Spleen (tissue), 11 donors: ENCODE measurements at regions not wholly inside any gene's neighbourhood (a gene's known extent, or its start where the extent isn't known, plus 50 kb on each side); places are given as distances from the start of the nearest gene placed in this dataset.

ENCODE experiments used
- DNase-seq: peaks from one replicate; pipeline ENCODE4 v3.0.0-alpha.2; 2020
- H3K27ac ChIP-seq, 8 donors: fragments of 200-600 bp; sonication (generic) in 7 of 8; 1 replicate in 4 of 8; 2 replicates in 4 of 8; pipeline versions ENCODE4 v1.5.0 to v1.8.0; 2016 to 2021; ENCODE audit warnings: inconsistent platforms in 4 of 8, mild to moderate bottlenecking in 4 of 8, moderate library complexity in 1 of 8
- H3K27me3 ChIP-seq, 7 donors: fragments of 200-600 bp; sonication (generic) in 6 of 7; replicated peaks in 1 of 7; 1 replicate in 4 of 7; 2 replicates in 3 of 7; pipeline versions ENCODE4 v1.5.0 to v1.8.0; 2016 to 2021; ENCODE audit warnings: inconsistent platforms in 3 of 7, mild to moderate bottlenecking in 1 of 7
- H3K36me3 ChIP-seq, 6 donors: fragments of 200-600 bp; sonication (generic) in 5 of 6; 1 replicate in 4 of 6; 2 replicates in 2 of 6; pipeline versions ENCODE4 v1.5.0 to v1.8.0; 2016 to 2021; ENCODE audit warnings: inconsistent platforms in 2 of 6
- H3K4me1 ChIP-seq, 6 donors: fragments of 200-600 bp; sonication (generic) in 5 of 6; 1 replicate in 3 of 6; 2 replicates in 3 of 6; pipeline versions ENCODE4 v1.5.0 to v1.8.0; 2016 to 2021; ENCODE audit warnings: inconsistent platforms in 3 of 6
- H3K4me3 ChIP-seq, 8 donors: fragments of 200-600 bp; sonication (generic) in 7 of 8; 1 replicate in 4 of 8; 2 replicates in 4 of 8; pipeline versions ENCODE4 v1.5.0 to v1.8.0; 2016 to 2021; ENCODE audit warnings: inconsistent platforms in 4 of 8, mild to moderate bottlenecking in 4 of 8, moderate library complexity in 2 of 8
- H3K9me3 ChIP-seq, 8 donors: fragments of 200-600 bp; sonication (generic) in 7 of 8; 1 replicate in 4 of 8; 2 replicates in 4 of 8; pipeline versions ENCODE4 v1.5.0 to v1.8.0; 2016 to 2021; ENCODE audit warnings: inconsistent platforms in 4 of 8
- POLR2A ChIP-seq, 3 donors: fragments of 450-650 bp; IDR thresholded peaks; one replicate each; pipeline ENCODE4 v1.5.1; 2017; ENCODE audit warnings: antibody characterized with exemption in 3 of 3, mild to moderate bottlenecking in 1 of 3
- POLR2AphosphoS5 ChIP-seq, 3 donors: sonication (generic); formaldehyde crosslinking; IDR thresholded peaks; one replicate each; pipeline ENCODE4 v1.5.1; 2017; ENCODE audit warnings: antibody characterized with exemption in 3 of 3
- WGBS, 5 donors: extraction: QIAGEN DNeasy Blood & Tissue Kit in 3 of 5; methylation state at CpG; one replicate each; pipeline versions ENCODE4 v1.1.5 to v1.1.7; 2013 to 2018; 5-methylcytosine and 5-hydroxymethylcytosine counted together
- intact Hi-C: fragments of 100-400 bp; cut with DNase I; formaldehyde crosslinking; loops from one replicate; pipeline ENCODE4 v1.15.0; 2023; ENCODE audit warnings: low total_unique reads
- TF ChIP-seq, protein P1 (sequence below), 11 experiments: fragments of 200-600 bp in 7 of 11; fragments of 450-650 bp in 4 of 11; sonication (generic) in 4 of 11; IDR thresholded peaks in 8 of 11; conservative IDR thresholded peaks in 3 of 11; 1 replicate in 7 of 11; 2 replicates in 4 of 11; pipeline versions ENCODE4 v1.4.0 to v1.8.0; 2016 to 2021; ENCODE audit warnings: antibody characterized with exemption in 11 of 11, inconsistent platforms in 4 of 11, mild to moderate bottlenecking in 1 of 11
- donor health status: healthy with polysubstance abuse.
- donor health status: DM: no; HTN: no; CAD: no; lungs with moderate emphysema.
- donor health status: DM: no; HTN: no; CAD: no.
- donor health status: Bipolar disorder and iron deficiency.
- donor health status: healthy.
- donor health status: DM: no; HTN: no; CAD: no.
- donor health status: DM: yes; HTN: yes; CAD: no.

DNA sequence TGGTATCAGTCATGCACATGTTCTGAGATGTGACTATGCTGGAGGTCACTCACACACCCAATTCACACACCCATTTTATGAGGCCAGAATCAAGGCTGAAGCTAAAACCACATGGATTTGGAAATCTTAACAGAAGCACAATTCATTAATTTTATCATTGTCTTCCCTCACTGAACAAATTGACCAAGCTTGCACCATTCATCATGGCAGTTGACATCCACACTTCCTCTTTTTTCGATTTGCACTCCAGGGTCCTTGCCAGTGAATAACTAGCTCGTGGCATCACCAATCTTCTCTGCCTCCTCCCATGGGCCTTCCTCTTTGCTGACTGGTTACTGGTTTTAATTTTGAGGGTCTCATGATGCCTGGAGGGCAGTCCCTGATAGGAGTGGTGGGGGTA, 123.0 kb upstream of the ASIC2 start:
- Histone ChIP-seq H3K4me3 (no peak overlapping the region), H3K4me1 (no peaks in the 10 kb centered on the region), H3K9me3 (no peaks in the 10 kb centered on the region), H3K36me3 (no peaks in the 10 kb centered on the region), H3K27ac (no peak overlapping the region), H3K27me3 (peaks cover 0 to 5% (median 0%) of the 10 kb centered on the region in 7 donors)
- intact Hi-C loops: no loop called here
- TF ChIP-seq POLR2A (IDR thresholded peaks at IDR 0.05) (no peak), POLR2AphosphoS5 (IDR thresholded peaks at IDR 0.05) (no peak)
- TF ChIP-seq, protein P1, sequence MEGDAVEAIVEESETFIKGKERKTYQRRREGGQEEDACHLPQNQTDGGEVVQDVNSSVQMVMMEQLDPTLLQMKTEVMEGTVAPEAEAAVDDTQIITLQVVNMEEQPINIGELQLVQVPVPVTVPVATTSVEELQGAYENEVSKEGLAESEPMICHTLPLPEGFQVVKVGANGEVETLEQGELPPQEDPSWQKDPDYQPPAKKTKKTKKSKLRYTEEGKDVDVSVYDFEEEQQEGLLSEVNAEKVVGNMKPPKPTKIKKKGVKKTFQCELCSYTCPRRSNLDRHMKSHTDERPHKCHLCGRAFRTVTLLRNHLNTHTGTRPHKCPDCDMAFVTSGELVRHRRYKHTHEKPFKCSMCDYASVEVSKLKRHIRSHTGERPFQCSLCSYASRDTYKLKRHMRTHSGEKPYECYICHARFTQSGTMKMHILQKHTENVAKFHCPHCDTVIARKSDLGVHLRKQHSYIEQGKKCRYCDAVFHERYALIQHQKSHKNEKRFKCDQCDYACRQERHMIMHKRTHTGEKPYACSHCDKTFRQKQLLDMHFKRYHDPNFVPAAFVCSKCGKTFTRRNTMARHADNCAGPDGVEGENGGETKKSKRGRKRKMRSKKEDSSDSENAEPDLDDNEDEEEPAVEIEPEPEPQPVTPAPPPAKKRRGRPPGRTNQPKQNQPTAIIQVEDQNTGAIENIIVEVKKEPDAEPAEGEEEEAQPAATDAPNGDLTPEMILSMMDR (IDR thresholded peaks at IDR 0.05 in 8 of 11, conservative IDR thresholded peaks at IDR 0.05 in 3 of 11): no peak
- WGBS, 5 donors: 2 to 21% (median 5%) methylated on average over 2 of the region's 2 CpGs
- no peak for DNase-seq

DNA sequence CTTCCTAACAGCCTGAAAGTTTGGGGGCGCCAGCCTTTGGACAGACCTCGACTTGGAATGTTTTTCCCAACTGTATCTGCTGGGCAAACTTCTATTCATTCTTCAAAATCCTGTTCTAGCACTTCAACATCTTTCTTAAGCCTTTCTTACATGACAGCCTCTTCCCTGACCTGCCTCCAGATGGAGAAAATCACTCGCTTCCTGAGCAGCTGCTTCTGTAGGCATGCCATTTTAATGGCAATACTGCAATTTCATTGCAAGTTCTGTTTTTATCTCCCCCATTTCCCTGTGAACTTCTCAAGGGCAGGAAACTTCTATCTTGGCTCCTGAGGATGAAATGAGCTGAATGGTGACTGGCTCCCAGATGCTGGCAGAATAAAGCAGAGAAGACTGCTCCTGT, 128.8 kb upstream of the ASIC2 start:
- Histone ChIP-seq H3K36me3 (no peaks in the 10 kb centered on the region), H3K27me3 (peaks cover 0 to 31% (median 0%) of the 10 kb centered on the region in 7 donors), H3K4me1 (no peaks in the 10 kb centered on the region), H3K27ac (no peak overlapping the region), H3K4me3 (no peak overlapping the region), H3K9me3 (peaks cover 0 to 5% (median 0%) of the 10 kb centered on the region in 8 donors)
- intact Hi-C loops: no loop called here
- 60 to 74% (median 62%) methylated on average over 3 of the region's 3 CpGs for WGBS, 5 donors
- TF ChIP-seq POLR2AphosphoS5 (IDR thresholded peaks at IDR 0.05): no peak
- DNase-seq: no peak

DNA sequence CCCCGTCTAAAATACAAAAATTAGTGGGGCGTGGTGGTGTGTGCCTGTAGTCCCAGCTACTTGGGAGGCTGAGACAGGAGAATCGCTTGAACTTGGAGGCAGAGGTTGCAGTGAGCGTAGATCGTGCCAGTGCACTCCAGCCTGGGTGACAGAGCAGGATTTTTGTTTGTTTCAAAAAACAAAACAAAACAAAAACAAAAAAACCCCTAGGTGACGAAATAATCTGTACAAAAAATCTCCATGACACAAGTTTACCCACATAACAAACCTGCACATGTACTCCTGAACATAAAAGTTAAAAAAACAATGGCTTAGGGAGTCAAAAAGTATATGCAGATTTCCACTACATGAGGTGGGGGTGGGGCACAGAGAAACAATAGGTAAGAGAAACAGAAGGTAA, 140.5 kb upstream of the ASIC2 start:
- Histone ChIP-seq H3K4me1 (no peaks in the 10 kb centered on the region), H3K4me3 (no peak overlapping the region), H3K9me3 (peaks cover 0 to 2% (median 0%) of the 10 kb centered on the region in 8 donors), H3K27me3 (no peaks in the 10 kb centered on the region), H3K27ac (no peak overlapping the region), H3K36me3 (no peaks in the 10 kb centered on the region)
- no peak for DNase-seq
- no peak for TF ChIP-seq POLR2A (IDR thresholded peaks at IDR 0.05)
- TF ChIP-seq POLR2AphosphoS5 (IDR thresholded peaks at IDR 0.05): no peak
- TF ChIP-seq, protein P1 (IDR thresholded peaks at IDR 0.05 in 8 of 11, conservative IDR thresholded peaks at IDR 0.05 in 3 of 11): no peak
- intact Hi-C loops: no loop called here
- WGBS, 5 donors: 70 to 82% (median 75%) methylated on average over 6 of the region's 6 CpGs

DNA sequence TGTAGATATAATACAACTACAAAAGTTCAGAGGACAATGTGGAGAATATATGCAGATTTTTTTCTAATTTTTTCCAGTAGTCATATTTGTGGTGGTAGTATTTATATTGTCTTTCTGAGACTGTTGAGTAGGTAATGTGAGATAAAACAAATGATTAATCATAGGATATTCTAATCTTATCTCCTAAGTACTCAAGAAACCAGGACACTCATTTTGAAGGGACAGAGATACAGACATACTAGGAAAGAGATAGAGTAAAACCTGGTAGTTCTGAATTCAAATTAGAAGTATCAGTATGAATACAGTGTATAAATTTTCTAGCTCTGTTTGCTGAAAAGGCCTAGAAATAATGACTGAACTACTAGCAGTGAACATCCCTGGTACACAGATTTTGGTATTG, 141.7 kb upstream of the ASIC2 start:
- intact Hi-C loops: no loop called here
- Histone ChIP-seq H3K27me3 (peaks cover 0 to 5% (median 0%) of the 10 kb centered on the region in 7 donors), H3K36me3 (no peaks in the 10 kb centered on the region), H3K27ac (no peak overlapping the region), H3K4me3 (no peak overlapping the region), H3K9me3 (no peaks in the 10 kb centered on the region), H3K4me1 (no peaks in the 10 kb centered on the region)
- no peak for DNase-seq
- TF ChIP-seq, protein P1 (IDR thresholded peaks at IDR 0.05 in 8 of 11, conservative IDR thresholded peaks at IDR 0.05 in 3 of 11): no peak
- TF ChIP-seq POLR2AphosphoS5 (IDR thresholded peaks at IDR 0.05) (no peak), POLR2A (IDR thresholded peaks at IDR 0.05) (no peak)

GRCh38 chr17:33435721-33436301, 142.7 kb upstream of the ASIC2 start:
- H3K27me3 ChIP-seq: peaks cover 0 to 7% (median 0%) of the 10 kb centered on the region in 7 donors
- intact Hi-C loops: no loop called here
- WGBS, 5 donors: 80 to 92% (median 83%) methylated on average over 2 of the region's 2 CpGs
- no peaks in the 10 kb centered on the region for H3K36me3 ChIP-seq
- no peak overlapping the region for H3K27ac ChIP-seq
- H3K4me1 ChIP-seq: no peaks in the 10 kb centered on the region
- H3K4me3 ChIP-seq: no peak overlapping the region
- no peak for DNase-seq
- no peak for TF ChIP-seq POLR2A (IDR thresholded peaks at IDR 0.05)
- TF ChIP-seq POLR2AphosphoS5 (IDR thresholded peaks at IDR 0.05): no peak
- TF ChIP-seq, protein P1 (IDR thresholded peaks at IDR 0.05 in 8 of 11, conservative IDR thresholded peaks at IDR 0.05 in 3 of 11): no peak
- no peaks in the 10 kb centered on the region for H3K9me3 ChIP-seq
